ENCODE measurements at regions not wholly inside any gene's neighbourhood (a gene's known extent, or its start where the extent isn't known, plus 50 kb on each side); places are given as distances from the start of the nearest gene placed in this dataset.

- DNase-seq (ENCODE audit: low read depth), result no peak
- no peak overlapping the region for H3K4me3 ChIP-seq (ENCODE audit: low read length)
- TF ChIP-seq CTCF (conservative IDR thresholded peaks at IDR 0.05; ENCODE audit: low read depth, low read length), result no peak
These were observed 78.5 kb upstream of the NTRK3 start for GRCh38 chr15:88335074-88335473.

GRCh38 chr15:88334436-88334835 is 77.9 kb upstream of the NTRK3 start:
- no peak overlapping the region for H3K4me3 ChIP-seq (ENCODE audit: low read length)
- no peak for DNase-seq (ENCODE audit: low read depth)
- no peak for TF ChIP-seq CTCF (conservative IDR thresholded peaks at IDR 0.05; ENCODE audit: low read depth, low read length)

- DNase-seq (ENCODE audit: low read depth), result no peak
- peak; percentile 65 for TF ChIP-seq CTCF (conservative IDR thresholded peaks at IDR 0.05; ENCODE audit: low read depth, low read length)
- no peak overlapping the region for H3K4me3 ChIP-seq (ENCODE audit: low read length)
These were observed 74.8 kb upstream of the NTRK3 start for GRCh38 chr15:88331291-88331690.

DNA sequence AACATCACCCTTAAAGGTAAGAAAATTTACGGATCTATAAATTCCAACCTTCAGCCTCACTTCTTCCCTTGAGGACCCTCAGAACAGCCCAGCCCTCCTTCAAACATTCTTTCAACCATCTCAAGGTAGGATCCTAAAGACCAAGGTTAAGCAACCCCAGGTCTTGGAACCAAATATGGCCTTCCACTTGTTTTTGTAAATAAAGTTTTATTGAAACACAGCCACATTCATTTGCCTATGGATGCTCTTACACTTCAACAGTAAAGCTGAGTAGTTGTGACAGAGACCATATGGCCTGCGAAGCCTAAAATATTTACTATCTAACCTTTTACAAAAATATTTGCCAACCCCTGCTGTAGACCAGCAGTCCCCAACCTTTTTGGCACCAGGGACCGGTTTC is 70.4 kb upstream of the NTRK3 start:
- no peak overlapping the region for H3K4me3 ChIP-seq (ENCODE audit: low read length)
- DNase-seq (ENCODE audit: low read depth), result no peak
- no peak for TF ChIP-seq CTCF (conservative IDR thresholded peaks at IDR 0.05; ENCODE audit: low read depth, low read length)

DNA sequence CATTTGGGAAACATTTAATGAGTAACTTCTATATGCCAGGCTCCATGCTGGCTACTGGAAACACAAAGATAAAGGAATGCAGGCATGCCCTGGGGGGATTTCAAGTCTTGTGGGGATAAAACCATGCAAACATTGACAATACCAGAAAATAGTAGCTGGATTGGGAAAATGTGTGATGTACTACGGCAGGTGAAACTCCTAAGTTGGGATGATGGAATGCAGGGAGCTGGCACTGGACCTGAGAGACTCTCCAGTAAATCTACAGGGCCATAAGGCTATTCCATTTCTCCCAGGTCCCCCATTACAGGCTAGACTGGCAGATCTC is 68.2 kb upstream of the NTRK3 start:
- no peak overlapping the region for H3K4me3 ChIP-seq (ENCODE audit: low read length)

GRCh38 chr15:88323976-88324740 is 67.6 kb upstream of the NTRK3 start:
- no peak for TF ChIP-seq CTCF (conservative IDR thresholded peaks at IDR 0.05; ENCODE audit: low read depth, low read length)
- DNase-seq (ENCODE audit: low read depth), result no peak
- no peak overlapping the region for H3K4me3 ChIP-seq (ENCODE audit: low read length)

More for the DNA sequence above, 68.2 kb upstream of the NTRK3 start:
- no peak for DNase-seq (ENCODE audit: low read depth)
- no peak for TF ChIP-seq CTCF (conservative IDR thresholded peaks at IDR 0.05; ENCODE audit: low read depth, low read length)

GRCh38 chr15:88323468-88323867 is 66.9 kb upstream of the NTRK3 start:
- H3K4me3 ChIP-seq (ENCODE audit: low read length), result no peak overlapping the region
- no peak for TF ChIP-seq CTCF (conservative IDR thresholded peaks at IDR 0.05; ENCODE audit: low read depth, low read length)
- DNase-seq (ENCODE audit: low read depth), result no peak
